Stromal cell of bone marrow (primary cell): ENCODE measurements at regions not wholly inside any gene's neighbourhood (a gene's known extent, or its start where the extent isn't known, plus 50 kb on each side); places are given as distances from the start of the nearest gene placed in this dataset.
A peak's percentile ranks its signal among the peaks of the same experiment; 100 is the strongest.

ENCODE experiments used
- DNase-seq: peaks from one replicate; pipeline ENCODE4 v3.0.0-alpha.2; 2012; ENCODE audit warnings: low read depth

DNA sequence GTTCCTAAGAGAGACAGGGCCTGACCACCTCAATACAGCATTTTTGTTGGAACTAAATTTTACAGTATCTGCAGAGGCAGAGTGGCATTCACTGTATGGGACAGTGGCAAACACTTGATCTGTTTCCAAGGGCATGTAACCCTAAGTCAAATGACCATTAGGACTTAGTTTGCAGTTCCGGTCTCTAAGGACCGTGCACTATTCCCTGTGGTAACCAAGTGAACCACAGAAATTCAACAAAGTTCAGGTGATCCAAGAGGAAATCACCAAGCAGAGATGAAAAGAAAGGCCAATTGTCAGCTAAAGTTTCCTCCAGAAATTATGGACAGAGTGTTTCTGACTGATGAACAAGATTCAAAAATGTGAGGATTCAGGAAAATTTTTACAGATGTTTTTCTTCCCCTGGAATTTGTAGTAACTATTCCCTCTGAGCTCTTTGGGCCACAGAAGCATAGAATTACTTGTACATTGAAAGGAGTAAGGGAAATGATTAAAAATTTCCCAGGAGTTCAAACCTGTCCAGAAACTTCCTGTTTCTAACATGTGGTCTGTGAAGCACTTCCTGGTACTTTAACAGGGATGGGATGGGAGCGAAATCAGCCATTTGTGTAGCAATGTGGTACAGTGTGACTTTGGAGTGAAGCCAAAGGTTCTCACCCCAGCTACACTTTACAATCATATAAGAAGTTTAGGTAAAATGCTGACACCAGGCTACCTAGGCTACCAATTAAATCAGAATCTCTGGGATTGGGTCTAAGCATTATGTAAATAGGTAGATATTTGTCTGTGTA is 266.1 kb upstream of the MAP3K1 start:
- no peak for DNase-seq

DNA sequence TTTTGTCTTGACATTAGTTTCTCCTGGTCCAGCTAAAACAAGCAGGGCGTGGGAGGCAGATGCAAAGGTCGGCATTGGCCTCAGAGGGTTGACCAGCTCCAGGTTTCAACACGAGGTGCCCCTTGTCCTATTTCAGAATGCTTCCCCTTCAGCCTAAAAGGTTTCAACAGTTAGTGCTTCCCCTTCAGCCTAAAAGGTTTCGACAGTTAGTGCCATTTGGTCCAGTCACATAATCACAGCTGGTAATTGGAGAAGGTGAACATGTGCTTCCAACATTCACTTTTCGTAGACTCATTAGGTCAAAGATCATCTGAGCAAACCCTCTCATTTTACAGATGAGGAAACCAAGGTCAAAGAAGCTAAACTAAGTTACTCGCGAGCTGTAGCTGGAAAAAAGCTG is 270.3 kb upstream of the MAP3K1 start:
- no peak for DNase-seq

DNA sequence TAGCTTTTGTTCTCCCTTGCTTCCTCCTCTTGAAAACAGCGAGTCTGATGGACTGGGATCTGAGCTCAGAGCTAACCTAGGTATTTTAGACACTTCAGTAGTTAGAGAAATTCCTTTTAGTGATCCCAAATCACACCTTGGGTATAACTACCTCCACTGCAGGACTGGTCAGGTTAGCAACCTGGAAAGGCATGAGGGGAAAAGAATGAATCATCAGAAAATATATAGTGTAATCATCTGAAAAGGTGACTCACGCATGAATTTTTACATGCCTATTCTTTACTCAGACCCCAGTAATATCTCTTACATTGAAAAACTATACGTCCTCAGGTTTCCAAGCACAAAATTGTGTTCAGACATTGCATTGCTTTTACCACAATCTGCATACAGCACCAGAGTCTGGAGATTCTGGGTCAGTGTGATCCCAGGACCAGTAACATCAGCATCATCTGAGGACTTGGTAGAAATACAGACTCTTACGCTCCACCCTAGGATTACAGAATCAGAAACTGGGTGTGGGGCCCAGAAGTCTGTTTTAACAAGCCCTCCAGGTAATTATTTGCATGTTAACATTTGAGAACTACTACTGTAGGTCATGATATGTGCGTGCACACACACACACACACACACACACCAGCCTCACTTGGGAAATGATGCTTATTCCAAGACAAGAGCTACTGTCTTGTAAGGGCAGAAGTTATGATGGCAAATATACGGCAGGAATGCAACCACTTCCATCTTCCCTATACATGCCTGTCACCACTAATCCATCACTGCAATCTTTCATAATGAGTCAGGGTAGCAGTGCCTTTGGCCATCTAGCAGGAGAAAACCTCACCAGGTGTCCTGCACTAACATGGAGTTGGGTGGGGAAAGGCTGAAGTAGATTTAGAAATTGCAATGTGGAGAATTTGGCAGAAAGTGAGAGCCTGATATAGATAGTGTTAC is 271.6 kb upstream of the MAP3K1 start:
- DNase-seq, result no peak

DNA sequence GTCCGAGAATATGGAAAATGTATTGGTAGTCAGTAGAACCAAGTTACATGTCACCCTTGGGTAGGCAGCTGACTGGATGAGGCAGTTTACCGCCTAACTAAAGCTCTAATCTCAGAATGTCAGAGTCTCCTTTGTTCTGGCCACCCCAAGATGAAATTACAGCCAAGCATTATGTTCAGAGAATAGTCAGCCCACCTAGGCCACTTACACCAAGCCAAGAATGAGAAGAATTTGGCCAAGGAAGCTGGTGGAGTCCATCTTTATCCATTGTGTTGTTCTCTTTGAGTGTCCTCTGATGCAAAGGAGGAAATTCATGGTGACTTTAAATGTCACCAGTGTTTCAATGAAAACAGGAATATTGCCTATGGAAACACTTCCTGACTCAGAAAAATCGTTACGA is 275.1 kb upstream of the MAP3K1 start:
- no peak for DNase-seq

DNA sequence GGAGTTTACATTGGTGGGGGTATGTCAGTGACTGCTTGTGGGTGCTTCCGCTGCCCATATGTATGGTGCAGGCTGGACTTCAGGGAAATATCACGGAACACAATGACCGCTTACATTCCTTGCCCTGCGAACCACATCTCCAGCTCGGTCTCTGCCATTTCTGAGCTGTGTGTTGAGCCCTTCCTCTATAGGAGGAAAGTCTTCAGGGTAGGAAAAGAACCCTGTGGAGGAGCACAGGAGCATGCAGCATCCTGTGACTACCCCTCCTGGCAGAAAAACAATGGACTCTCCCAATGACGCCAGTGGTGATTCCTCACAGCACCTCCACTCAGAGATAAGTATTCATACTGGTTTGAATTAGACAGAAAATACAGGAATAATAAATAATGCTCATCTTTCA is 276.8 kb upstream of the MAP3K1 start:
- DNase-seq, result no peak

DNA sequence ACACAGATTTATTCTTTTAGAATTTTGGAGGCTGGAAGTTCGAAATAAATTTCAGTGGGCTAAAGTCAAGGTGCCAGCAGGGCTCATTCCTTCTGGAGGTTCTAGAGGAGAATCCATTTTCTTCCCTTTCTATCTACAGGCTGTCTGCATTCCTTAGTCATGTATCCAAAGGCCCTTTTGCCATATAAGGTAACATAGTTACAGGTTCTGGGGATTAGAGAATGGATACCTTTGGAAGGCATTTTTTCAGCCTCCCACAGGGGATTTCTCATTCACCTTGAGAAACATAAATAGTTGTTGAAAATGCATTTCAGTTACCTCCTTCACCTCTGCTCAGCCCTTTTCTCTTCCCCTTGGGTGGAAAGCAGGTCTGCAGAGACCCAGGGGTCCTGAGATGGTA is 280.0 kb upstream of the MAP3K1 start:
- no peak for DNase-seq

DNA sequence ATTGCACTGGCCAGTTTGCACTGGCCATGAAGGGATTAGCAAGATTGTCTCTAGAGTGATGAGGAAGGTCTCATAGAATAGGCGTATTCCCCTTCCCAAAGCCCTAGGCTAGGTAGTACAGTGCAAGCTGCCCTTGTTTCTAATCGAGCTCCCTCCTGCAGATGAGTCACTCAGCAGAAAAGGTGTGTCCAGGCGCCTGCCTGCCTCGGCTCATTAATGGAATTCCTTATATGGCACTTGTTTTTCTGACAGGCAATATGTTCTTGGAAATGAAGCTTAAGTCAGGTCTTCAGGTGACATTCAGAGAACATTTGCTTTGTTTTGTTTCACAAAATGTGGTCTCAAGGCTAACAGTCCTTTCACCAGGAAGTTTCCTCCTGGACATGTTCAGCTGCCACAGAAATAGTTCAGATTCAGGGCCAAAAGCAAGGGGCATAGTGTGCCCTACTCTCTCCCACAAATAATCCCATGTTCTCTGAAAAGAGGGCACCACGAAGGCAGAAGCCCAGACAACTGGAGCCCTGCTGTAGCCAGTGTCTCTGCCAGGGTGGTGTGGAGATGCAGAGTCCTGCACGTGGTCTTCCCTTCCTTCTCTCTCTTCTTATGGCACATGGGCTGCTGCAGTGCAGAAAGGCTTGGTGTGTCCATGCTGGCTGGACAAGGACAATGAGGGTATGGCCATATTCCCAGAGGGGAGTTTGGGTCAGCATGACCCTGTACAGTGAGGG is 281.1 kb upstream of the MAP3K1 start:
- DNase-seq, result no peak

DNA sequence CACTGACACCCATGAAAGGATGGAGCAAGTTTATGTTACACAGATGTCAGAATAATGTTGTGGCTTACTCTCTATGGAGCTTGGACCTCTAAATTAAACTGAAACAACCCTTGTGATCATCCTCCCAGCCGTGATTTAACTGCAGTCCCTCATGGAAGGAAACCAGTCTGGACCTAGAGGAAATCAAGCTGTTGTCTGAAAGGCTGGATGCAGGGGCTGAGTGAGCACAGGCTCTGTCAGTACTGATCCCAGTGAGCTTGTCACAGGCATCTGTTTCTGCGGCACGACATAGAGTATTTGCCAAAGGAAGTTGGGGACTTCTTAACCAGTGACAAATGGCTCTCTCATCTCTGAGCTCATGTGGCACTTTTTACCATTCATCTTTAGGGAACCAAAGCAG is 282.9 kb upstream of the MAP3K1 start:
- no peak for DNase-seq

DNA sequence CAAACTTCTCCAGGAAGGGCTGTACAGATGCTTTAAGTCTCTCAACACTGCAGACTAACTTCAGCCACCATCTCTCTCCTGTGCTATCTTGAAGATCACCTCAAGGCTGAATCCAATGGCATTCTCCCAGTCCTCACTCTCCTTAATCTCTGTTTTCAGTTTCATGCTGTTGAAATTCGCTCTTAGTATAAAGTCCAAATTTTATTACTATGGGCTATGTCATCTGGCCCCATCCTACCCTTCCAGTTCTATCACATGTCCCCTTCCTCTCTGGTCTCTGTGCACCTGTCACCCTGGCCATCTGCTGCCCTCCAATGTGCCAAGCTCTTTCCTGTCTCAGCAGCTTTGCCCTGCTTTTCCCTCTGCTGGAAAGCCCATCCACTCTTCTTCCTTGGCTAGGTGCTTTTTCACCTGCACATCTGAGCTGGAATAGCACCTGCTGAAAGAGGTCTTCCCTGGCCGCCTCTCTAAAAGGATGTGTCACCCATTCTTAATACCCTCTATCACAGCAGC is 284.7 kb upstream of the MAP3K1 start:
- DNase-seq, result no peak

DNA sequence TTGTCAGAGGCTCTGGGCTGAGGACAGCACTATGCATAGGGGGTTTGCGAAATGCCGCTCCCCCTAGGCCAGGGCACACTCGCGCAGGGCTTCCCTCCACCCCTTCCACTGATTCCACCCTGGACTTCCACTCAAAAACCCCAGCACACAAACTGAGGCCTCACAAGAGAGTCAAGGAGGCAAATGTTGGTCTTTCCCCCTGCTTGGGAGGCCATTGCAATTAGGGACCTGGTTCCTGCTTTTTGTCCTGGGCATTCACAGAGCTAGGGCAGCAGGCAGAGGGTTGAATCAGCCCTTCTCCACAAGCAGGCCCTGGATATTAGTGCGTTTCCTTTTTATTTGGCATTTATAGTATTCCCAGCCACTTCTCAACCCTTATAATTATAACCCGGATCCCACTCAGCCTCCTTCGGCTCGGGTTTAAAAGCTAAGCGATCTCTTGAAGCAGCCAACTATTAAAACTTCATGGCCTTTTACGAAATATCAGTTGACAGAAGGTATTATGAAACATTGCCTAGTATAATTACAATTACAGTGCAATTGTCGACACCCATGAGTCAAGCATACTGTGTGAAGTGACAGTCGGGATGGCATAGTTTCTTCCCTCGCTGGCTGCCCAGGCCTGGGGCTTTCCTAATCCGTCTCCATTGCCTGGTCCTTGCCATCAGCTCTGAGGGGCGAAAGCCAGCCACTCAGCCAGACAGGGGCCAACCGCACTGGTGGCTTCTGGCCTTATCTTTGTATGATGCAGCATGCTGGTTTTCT is 285.5 kb upstream of the MAP3K1 start:
- DNase-seq, result no peak

DNA sequence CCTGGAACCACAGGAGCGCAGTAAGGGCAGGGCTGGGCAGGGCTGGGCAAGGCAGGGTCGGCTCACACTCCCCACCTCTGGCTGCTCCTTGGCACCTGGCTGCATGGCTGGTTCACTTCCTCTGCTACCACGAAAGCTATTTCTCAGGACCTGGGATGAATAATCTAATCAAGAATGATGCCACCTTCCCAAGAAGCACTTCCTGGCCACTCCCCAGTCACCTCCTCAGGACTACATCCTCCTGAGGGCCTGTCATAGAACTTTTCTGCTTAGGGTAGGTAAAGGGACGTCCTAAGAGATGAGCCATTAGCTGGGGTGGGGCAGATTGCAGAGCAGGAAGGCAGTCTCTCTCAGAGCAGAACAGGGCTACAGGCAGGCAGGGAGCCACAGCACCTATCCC is 288.2 kb upstream of the MAP3K1 start:
- no peak for DNase-seq

DNA sequence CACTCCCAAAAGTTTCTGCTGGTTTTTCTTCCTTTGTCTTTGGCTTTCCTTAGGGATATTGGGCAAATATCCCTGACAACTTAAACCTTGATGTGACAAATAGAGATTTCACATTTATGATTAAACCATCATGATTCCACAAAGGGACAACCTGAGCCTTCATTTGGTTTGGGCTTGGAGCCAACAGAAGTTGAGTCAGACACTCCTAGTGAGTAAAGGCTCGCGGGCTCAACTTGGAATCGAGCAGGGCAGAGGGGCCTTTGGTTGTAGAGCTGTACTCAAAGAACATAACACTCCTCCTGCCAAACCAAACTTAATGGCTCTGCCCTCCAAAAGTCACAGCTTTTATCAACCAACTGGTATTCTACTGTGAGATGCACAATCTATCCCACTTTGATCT is 290.2 kb upstream of the MAP3K1 start:
- DNase-seq, result no peak

DNA sequence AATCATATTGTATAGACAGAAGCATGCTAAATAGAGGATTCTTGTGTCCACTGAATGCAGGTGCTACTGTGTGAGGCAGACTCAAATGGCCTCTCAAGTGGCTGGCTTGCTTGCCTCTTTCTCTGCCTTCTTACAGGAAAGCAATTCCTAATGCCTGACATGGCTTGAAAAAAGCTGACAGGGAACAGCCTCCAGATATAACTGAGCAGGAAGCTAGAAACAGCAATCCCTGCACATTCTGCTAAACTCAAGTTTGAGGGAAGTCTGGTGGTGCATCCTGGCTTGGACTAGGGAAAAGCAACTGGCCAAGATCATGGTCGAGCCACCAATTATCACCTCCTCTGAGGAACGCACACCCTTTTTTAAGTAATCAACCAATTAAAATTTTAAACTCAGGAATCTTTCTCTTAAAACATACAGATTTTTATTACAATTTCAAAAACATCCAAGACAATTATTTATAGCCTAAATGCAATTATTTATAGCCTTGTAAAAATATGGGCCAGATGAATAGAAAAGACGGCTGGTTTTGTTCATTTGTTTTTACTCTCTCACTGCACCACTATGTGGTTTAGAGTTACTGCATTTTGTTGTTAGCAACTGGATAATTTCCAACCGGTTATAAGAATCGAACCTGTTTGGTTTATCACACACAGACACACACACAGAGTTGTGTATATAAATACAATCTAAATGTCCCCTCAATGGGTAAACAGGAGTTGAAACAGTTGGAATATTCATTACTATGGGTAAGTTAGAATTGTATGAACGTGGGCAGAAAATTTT is 290.9 kb upstream of the ANKRD55 start:
- DNase-seq, result no peak

DNA sequence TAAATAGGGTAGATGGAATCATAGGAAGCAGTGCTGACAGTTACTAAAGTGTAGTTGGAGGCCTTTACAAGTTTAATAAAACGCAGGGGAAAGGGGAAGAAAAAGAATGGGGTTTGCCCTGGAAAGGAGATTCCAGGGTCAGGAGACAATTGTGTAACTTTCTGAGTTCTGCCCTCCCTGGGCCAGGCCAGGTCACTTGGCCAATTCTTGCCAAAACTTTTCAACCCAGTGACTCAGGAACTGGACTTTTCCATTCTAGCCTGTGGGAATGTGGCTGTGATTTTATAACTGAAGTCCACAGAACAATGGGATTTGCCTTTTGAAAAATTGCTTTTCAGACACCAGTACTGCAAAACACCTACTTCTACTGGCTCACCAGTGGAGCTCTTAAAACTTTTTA is 289.8 kb upstream of the ANKRD55 start:
- DNase-seq, result peak; percentile 76

DNA sequence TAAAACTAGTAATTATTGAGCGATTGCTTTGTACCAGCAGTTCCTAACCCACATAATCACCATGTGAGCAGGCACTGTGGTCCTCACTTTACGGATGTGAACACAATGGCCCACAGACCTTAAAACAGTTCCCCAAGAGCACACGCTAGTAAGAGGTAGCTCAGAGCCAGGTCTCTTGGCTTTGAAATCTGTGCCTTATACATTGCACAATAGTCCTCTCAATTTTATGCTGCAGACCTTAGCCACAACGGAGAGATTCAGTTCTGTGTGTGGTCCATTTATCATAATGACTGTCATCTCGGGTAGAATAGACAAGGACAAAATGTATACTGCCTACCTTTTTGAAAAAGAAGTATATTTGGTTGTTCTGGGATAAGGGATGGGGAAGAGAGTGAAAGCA is 289.0 kb upstream of the ANKRD55 start:
- no peak for DNase-seq

DNA sequence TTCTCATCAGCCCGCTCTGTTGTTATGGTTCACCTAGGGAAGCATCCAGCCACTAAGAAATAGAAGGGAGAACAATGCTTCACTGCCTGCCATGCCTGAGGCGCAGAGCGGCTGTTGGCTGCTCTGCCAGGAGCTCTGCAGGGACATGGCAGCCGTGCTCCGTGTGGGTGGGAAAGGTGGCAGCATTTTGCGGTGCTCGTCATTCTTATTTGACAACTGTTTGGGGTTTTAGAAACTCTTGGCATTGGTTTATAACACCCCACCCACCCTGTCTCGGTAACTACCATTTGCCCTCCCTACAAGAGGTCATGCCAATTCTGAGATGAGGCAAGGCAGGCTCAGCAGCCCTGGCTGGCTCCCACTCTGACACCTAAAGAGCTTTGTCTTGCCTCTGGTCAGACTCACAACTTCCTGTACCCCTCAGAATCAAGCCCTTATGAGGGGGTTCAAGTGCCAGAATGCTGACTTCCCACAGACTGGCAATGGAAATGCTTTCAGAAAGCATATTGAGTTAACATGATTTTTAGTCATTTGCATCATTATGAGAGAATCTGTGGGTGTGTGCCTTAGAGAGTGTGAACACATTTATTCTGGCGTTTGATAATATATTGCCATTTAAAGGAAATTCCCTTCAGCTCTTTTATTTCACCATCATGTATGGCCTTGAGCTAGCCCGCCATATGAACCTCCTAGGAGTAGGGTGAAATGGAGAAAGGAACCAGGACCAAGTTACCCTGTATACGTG is 288.0 kb upstream of the ANKRD55 start:
- no peak for DNase-seq

DNA sequence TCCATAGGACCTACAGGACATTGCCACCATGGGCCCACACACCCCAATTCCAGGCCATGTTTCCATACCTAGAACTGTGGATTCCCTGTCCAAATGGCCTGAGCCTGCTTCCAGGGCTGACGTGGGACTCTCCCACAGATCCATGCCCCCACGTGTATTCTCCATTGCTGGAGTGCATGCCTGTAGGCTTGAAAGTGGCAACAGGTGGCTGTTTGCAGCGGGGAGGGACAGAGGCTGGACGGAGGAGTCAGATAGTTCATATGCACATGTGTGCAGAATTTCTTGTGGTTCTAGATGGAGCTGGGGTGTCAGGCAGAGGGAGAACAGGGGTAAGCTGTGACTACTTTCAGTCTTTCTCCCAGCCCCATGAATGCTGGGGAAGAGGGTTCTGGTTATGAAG is 285.7 kb upstream of the ANKRD55 start:
- DNase-seq, result no peak

DNA sequence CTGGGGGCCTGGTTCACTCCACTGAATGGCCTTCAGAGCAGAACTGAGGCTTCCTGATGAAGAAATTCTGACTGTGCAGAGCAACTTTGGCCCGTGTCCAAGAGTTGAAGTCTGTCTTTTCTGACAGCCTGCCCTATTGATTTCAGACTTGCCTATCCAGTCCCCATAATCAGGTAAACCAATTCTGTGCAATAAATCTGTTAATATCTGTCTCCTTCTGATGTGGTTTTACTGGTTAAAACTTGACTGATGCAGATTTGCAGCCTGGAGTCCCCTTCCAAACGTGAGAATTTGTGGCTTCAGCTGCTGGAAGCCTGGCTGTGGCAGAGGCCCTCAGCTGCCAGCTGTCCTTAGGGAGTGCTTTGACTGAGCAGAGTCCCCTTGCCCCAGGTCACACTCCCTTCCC is 283.9 kb upstream of the ANKRD55 start:
- no peak for DNase-seq

DNA sequence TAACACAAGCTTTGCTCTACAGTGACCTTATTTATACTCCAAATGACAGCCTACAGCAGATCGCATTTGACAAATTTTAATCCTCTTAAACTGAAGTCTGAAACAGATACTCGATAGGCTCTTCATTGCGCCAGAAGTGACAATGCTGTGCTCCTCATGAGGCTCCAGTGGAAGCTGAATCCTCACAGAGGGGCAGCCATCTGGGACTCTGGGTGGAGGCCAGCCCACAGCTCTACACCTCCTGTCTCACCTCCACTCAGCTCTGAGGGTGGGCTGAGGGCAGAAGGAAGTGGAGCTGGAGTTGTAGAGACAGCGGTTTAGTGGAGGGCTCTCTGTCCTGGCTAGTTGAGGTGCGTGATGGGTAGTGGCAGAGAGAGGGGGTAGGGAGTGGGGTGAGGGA is 283.3 kb upstream of the ANKRD55 start:
- DNase-seq, result no peak

DNA sequence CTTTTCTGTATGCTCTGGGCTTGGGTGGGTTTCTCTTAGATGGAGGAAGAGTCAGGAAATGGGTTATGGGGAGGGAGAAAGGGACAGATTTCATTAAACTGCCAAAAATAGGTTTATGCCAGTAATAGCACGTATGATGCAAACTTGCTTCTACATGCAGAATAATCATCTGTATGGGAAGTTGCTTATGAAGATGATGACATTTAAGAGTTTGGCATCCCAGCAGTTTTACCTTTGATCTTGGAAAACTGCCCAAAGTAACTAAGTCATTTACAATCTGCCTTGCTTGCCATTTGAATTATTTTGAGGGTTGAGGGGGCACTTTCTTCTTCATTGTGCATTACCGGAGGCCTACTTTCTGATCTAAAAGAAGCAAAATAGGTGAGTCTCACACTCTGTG is 282.9 kb upstream of the ANKRD55 start:
- no peak for DNase-seq
